Smooth muscle cell (in vitro differentiated cells): ENCODE measurements at regions not wholly inside any gene's neighbourhood (a gene's known extent, or its start where the extent isn't known, plus 50 kb on each side); places are given as distances from the start of the nearest gene placed in this dataset.
"Not testable (repeated sequence)": the region's sequence is repeated elsewhere in the genome, so short reads cannot be mapped to it uniquely, and the experiment has no call there.

ENCODE experiments used
- DNase-seq: peaks from one replicate; lab custom pipeline; 2025; ENCODE audit not compliant: unreplicated experiment; lab: John Stamatoyannopoulos, UW
- H2AFZ ChIP-seq: fragments of 200-600 bp; sonication (generic); 2 replicates; pipeline ENCODE4 v1.6.0; 2016; ENCODE audit warnings: antibody characterized with exemption, low read depth, mild to moderate bottlenecking
- H3F3A ChIP-seq: fragments of 200-600 bp; sonication (generic); 2 replicates; pipeline ENCODE4 v1.6.0; 2017; ENCODE audit warnings: antibody characterized with exemption, low read depth
- H3K27ac ChIP-seq: fragments of 200-600 bp; sonication (generic); 2 replicates; pipeline ENCODE4 v1.5.1; 2016; ENCODE audit warnings: low read depth, mild to moderate bottlenecking
- H3K27me3 ChIP-seq: fragments of 200-600 bp; sonication (generic); 2 replicates; pipeline ENCODE4 v1.6.1; 2016; ENCODE audit warnings: low read depth, mild to moderate bottlenecking
- H3K36me3 ChIP-seq: fragments of 200-600 bp; sonication (generic); 2 replicates; pipeline ENCODE4 v1.5.1; 2016; ENCODE audit warnings: low read depth
- H3K4me1 ChIP-seq: fragments of 200-600 bp; sonication (generic); 2 replicates; pipeline ENCODE4 v1.5.1; 2016; ENCODE audit warnings: low read depth
- H3K4me2 ChIP-seq: fragments of 200-600 bp; sonication (generic); 2 replicates; pipeline ENCODE4 v1.6.0; 2016; ENCODE audit warnings: mild to moderate bottlenecking
- H3K4me3 ChIP-seq: fragments of 200-600 bp; sonication (generic); 2 replicates; pipeline ENCODE4 v1.5.1; 2016; ENCODE audit warnings: mild to moderate bottlenecking
- H3K79me2 ChIP-seq: fragments of 200-600 bp; sonication (generic); 2 replicates; pipeline ENCODE4 v1.6.0; 2016; ENCODE audit warnings: low read depth, mild to moderate bottlenecking
- H3K9ac ChIP-seq: fragments of 200-600 bp; sonication (generic); 2 replicates; pipeline ENCODE4 v1.6.0; 2016; ENCODE audit warnings: low read depth
- H3K9me3 ChIP-seq: fragments of 200-600 bp; sonication (generic); replicated peaks from 2 replicates; pipeline ENCODE4 v1.5.1; 2016; ENCODE audit warnings: low read depth
- H4K20me1 ChIP-seq: fragments of 200-600 bp; sonication (generic); 2 replicates; pipeline ENCODE4 v1.6.0; 2016; ENCODE audit warnings: low read depth
- WGBS: methylation state at CpG from one replicate; pipeline ENCODE4 v1.1.7; 2016; ENCODE audit warnings: low lambda C conversion rate; 5-methylcytosine and 5-hydroxymethylcytosine counted together
- TF ChIP-seq, protein P1 (sequence below): fragments of 200-600 bp; sonication (generic); IDR thresholded peaks from 2 replicates; pipeline ENCODE4 v1.5.1; 2017; ENCODE audit warnings: borderline replicate concordance, mild to moderate bottlenecking, antibody characterized with exemption; ENCODE audit not compliant: insufficient read depth, poor library complexity, severe bottlenecking

DNA sequence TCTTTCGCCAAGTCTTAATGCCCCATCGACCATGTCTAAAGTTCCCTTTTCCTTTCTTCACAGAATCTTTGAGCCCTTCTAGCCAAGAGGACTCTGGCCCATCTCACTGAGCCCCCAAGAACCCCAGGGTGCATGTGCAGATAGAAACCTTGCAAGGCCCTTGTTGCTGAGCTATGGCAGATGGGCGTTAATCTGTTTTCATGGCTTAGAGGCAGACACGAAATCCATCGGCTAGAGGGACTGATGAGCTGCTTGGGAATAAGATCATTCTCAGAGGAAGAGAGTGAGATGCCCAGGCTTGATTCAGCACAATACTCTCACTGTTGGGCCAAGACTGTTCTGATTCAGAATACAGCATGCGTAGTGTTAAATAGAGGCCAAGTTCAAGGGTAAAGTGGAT, 262.5 kb upstream of the C9orf72 start:
- Histone ChIP-seq H3K4me1 (no peaks in the 10 kb centered on the region), H3K36me3 (no peaks in the 10 kb centered on the region), H3F3A (no peaks in the 10 kb centered on the region), H3K9ac (no peak overlapping the region), H3K9me3 (no peaks in the 10 kb centered on the region), H3K27ac (no peak overlapping the region), H3K4me3 (no peak overlapping the region), H3K79me2 (no peaks in the 10 kb centered on the region), H2AFZ (no peak overlapping the region), H3K27me3 (no peaks in the 10 kb centered on the region), H3K4me2 (no peak overlapping the region), H4K20me1 (no peaks in the 10 kb centered on the region)
- TF ChIP-seq, protein P1, sequence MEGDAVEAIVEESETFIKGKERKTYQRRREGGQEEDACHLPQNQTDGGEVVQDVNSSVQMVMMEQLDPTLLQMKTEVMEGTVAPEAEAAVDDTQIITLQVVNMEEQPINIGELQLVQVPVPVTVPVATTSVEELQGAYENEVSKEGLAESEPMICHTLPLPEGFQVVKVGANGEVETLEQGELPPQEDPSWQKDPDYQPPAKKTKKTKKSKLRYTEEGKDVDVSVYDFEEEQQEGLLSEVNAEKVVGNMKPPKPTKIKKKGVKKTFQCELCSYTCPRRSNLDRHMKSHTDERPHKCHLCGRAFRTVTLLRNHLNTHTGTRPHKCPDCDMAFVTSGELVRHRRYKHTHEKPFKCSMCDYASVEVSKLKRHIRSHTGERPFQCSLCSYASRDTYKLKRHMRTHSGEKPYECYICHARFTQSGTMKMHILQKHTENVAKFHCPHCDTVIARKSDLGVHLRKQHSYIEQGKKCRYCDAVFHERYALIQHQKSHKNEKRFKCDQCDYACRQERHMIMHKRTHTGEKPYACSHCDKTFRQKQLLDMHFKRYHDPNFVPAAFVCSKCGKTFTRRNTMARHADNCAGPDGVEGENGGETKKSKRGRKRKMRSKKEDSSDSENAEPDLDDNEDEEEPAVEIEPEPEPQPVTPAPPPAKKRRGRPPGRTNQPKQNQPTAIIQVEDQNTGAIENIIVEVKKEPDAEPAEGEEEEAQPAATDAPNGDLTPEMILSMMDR: no peak
- no peak for DNase-seq
- WGBS: 75% methylated on average over 6 of the region's 6 CpGs

DNA sequence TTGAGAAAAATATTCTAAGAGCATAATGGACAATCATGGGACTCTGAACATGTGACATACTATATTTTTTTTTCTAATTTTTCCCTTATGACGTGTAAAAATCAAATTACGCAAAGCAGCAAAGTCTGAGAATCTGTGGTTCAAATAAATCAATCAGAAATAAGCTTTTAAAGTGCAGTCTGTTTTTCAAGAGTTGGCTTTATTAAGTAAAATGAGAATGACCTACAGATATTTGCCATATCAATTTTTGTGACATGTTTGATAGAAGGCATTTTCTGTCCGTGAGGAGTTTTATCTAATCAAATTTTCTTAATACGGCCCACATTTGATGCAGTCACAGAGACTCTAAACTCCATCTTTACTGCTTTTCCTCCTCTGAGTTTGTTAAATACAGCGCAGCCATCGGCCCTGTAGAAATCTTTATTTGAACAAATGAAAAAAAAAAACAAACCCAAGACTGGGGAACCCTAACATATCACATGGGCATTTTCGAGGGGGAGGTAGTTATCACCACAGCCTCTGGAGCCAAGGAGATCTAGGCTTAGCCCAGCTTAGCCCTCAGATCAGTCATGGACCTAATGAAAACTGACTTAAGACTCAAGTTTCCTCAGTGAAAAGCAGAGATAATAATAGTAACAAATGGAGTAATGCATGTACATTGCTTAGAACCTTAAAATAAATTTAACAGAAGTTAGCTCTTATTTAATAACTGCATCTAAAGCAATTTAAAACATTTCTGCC, 263.6 kb upstream of the C9orf72 start:
- WGBS: 58% methylated on average over 7 of the region's 7 CpGs
- Histone ChIP-seq H3K9me3 (no peaks in the 10 kb centered on the region), H2AFZ (peak overlapping the region; percentile 7), H3K27me3 (no peaks in the 10 kb centered on the region), H3K9ac (no peak overlapping the region), H3F3A (no peaks in the 10 kb centered on the region), H3K79me2 (no peaks in the 10 kb centered on the region), H3K4me2 (peak overlapping the region; percentile 15), H3K36me3 (no peaks in the 10 kb centered on the region), H3K4me3 (no peak overlapping the region), H4K20me1 (no peaks in the 10 kb centered on the region), H3K27ac (peak overlapping the region; percentile 33), H3K4me1 (no peaks in the 10 kb centered on the region)
- DNase-seq: no peak
- TF ChIP-seq, protein P1: no peak

DNA sequence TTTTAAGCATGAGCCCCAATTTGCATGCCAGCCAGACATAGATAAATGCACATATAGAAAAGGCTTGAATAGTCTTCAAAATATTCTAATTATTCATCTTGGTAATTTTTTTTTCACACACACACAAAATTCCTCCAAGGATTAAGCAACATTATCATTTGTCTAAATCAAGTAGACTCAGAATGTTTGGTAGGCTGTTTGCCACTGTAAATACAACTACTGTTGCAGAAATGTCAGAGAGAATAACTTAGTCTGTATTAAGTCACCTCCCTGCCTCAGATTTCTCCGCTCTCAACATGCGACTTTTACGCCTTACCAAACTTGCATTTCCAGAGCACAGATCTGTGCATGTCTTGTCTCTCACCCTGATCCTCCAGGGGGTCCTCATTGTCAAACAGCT, 265.6 kb upstream of the C9orf72 start:
- no peak overlapping the region for H3K4me3 ChIP-seq
- H3K9ac ChIP-seq: no peak overlapping the region
- WGBS: 87% methylated on average over 3 of the region's 3 CpGs
- no peaks in the 10 kb centered on the region for H3K36me3 ChIP-seq
- TF ChIP-seq, protein P1: no peak
- no peak overlapping the region for H2AFZ ChIP-seq
- H3K27me3 ChIP-seq: no peaks in the 10 kb centered on the region
- no peak overlapping the region for H3K4me2 ChIP-seq
- H3K4me1 ChIP-seq: no peaks in the 10 kb centered on the region
- H4K20me1 ChIP-seq: no peaks in the 10 kb centered on the region
- no peaks in the 10 kb centered on the region for H3K79me2 ChIP-seq
- H3F3A ChIP-seq: no peaks in the 10 kb centered on the region
- H3K27ac ChIP-seq: no peak overlapping the region
- H3K9me3 ChIP-seq: no peaks in the 10 kb centered on the region
- DNase-seq: no peak

DNA sequence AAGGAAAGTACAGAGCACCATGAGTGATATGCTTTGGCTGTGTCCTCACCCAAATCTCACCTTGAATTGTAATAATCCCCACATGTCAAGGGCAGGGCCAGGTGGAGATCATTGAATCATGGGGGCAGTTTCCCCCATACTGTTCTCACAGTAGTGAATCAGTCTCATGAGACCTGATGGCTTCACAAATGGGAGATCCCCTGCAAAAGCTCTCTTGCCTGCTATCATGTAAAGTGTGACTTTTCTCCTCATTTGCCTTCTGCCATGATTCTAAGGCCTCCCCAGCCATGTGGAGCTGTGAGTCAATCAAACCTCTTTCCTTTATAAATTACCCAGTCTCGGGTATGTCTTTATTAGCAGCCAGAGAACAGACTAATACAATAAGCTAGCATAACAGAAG, 266.5 kb upstream of the C9orf72 start:
- H3K79me2 ChIP-seq, H3K27ac ChIP-seq, H3K27me3 ChIP-seq, H3K36me3 ChIP-seq, H3K4me2 ChIP-seq, H3K9me3 ChIP-seq, H4K20me1 ChIP-seq, H3F3A ChIP-seq, DNase-seq, H2AFZ ChIP-seq, H3K9ac ChIP-seq, H3K4me3 ChIP-seq, H3K4me1 ChIP-seq: not testable (repeated sequence)
- 100% methylated on average over 1 of the region's 1 CpG for WGBS
